GM19023 (cell line): ENCODE measurements at regions not wholly inside any gene's neighbourhood (a gene's known extent, or its start where the extent isn't known, plus 50 kb on each side); places are given as distances from the start of the nearest gene placed in this dataset.
"Not testable (repeated sequence)": the region's sequence is repeated elsewhere in the genome, so short reads cannot be mapped to it uniquely, and the experiment has no call there.

ENCODE experiments used
- ATAC-seq: cut with Tn5 transposase; IDR thresholded peaks from one replicate; pipeline ENCODE4 v1.9.1; 2021; ENCODE audit warnings: mild to moderate bottlenecking, moderate library complexity; ENCODE audit not compliant: unreplicated experiment

DNA sequence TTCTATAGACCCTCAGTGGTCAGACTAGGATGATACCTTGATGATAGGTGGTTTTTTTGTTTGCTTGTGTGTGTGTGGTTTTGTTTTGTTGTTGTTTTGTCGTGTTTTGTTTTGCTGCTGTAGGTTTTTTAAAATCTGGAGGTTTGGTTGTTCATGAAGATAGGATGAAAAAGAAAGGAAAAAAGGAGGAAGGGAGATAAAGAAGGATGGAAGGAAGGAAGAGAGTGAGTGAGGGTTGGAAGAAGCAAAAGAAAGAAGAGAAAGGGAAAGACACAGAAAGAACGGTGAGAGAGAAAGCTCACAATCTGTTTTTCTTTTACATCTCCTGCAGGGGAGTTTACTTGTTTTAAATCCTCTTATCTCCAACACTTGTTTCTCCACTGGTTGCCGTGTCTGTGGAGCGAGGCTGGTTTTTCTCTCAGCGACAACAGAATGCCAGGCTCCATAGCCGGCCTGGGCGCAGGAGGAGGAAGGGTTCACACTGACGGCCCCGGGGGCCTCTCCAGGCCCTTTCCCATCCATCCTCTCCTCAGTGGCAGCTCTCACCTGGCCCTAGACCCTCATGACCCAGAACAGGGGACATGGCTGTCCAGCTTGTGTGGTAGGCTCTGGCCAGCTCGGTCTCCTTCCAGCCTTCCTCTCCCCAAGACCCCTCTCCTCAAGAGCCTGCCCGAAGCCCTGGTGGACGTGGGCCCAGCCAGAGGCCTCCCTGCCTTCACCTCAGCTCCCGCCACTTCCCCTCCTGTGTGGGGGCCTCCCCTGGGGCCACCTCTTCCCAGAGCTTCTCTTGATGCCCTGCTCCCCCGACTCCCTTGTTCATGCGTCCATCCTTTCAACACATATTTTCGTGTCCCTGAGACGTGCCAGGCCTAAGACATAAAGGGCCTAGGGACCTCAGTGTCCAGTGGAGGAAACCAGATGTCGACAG is 168.4 kb downstream of the VEGFA start:
- no peak for ATAC-seq

DNA sequence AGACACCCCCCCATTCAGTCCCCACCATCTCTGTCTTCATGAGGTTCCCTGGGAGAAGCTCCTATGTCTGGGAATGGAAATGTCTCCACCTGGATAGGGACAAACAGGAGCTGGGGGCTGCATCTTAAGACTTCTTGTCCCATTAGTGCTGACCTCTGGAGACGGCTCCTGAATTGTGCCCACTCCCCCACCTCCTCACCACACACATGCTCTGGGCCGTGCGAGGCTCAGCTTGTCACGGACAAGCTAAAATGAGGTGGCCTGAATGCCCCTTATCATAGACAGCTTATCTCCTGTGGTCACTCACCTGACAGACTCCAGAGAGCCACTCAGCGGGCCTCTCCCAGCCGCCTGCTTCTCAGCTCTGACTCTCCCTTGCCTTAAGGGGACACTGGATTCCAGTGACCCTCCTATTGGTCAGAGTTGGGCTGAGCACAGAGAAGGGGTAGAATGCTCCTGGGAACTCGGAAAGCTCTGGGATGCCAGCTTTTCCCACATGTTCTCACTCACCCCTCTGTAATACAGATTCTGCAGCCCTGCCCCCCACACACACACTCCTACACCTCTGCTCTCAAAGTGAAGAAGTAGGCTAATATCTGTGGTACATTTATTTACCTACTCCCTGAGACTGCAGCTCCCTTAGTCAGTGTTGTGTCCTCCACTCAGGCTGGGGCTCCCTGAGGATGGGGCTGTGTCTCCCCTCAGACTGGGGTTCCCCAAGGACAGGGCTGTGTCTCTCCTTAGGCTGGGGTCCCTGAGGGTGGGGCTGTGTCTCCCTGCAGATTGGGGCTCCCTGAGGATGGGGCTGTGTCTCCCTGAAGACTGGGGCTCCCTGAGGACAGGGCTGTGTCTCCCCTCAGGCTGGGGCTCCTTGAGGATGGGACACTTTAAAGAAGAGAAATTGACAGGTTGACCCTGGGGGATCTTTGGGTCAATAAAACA is 167.5 kb downstream of the VEGFA start:
- ATAC-seq = no peak

DNA sequence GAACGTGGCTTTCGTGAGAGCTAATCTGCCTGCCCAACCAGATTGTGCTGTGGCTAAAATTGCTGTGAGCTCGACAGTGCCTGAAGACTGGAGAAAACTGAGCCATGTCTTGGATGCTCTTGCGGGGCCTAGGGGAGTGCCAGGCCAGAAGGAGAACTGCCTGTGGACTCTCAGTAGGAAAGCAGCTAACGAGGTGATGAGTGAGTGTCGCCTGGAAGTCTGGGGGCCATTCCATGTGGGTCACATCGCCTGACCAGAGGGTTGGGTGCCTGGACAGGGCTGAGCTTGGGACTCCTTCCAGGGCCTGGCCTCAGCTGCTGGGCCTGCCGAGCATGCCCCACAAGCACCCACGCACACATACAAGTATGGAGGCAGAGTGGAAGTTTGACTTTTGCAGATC is 166.5 kb downstream of the VEGFA start:
- no peak for ATAC-seq

DNA sequence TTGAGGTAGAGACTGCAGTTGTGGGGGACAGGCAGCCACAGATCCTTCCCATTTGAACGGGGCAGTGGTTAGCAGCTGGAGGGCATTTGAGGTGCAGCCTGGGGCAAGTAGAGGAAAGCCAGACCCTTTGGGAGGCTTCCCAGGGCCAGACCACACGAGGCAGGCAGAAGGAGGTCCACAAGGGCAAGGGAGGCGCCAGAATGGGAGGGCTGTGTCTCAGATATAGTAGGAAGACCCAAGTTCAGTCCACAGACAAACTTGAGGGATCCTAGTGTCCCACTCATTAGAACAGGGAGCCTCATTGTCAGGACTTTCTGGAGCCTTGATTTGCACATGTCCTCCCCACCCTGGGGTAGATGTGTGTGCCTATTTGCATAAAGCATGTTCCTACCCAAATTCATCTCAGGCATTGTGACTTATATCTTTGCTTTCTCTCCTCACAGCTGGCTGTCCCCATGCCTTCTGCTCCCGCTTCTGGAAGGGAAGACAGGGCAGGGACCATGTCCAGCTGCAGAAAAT is 166.0 kb downstream of the VEGFA start:
- no peak for ATAC-seq

DNA sequence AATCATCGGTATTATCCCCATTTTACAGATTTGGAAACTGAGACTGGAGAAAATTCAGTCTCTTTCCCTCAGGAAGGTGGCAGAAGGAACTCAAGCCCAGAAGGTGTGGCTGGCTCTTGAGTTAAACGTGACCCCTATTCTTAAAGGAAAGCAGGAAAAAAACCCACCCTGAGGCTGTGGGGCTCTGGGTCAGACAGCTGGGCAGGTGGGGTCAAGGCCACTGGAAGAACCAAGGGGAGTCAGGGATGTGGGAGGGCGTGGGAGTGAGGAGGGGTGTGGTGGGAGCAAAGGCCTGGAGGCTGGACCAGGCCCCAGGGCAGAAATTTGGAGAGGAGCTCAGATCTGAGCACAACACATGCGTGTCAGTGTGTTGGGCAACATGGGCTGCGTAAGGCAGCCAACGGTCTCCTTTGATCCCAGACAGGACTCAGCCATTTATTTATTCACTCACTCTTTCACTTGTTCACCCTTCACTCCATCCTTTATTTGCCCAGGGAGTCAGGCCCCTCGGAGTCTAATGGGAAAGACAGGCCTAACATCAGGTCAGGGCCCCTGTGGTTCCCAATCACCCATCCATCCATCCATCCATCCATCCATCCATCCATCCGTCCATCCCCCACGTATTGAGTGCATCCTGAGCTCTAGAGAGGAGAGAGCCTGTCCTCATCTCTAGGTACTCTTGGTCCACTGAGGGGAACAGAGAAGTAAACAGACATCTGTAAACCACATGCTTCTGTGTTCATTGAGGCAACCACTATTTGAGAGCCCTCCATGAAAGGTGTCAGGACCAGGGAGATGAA is 165.0 kb downstream of the VEGFA start:
- no peak for ATAC-seq

DNA sequence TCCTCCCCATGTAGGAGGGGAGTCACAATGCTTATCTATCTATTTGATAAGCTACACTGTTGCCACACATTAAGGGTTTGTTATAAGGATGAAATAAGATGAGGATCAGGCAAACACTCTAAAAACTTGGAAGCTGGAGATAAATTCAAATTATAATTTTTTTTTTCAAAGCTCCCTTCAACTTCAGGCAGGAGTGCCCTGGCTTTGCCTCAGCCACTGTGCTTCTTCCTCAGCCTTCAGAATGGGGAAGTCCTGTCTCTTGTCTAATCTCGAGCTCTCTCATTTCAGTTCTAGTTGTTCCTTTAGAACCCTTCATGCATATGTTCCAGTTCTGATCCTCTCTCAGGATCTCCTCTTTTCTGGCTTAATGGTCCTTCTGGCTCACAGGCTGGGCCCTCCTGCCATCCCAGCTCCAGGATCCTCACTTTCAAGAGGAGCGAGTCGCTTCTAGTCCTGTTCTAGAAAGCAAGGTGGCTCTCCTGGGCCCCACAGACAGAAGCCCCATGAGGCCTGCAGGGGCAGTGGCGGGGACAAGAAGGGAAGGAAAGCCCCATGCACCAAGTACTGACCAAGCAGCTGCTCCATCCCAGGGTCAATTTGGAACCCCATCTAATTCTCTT is 164.3 kb downstream of the VEGFA start:
- ATAC-seq = no peak

DNA sequence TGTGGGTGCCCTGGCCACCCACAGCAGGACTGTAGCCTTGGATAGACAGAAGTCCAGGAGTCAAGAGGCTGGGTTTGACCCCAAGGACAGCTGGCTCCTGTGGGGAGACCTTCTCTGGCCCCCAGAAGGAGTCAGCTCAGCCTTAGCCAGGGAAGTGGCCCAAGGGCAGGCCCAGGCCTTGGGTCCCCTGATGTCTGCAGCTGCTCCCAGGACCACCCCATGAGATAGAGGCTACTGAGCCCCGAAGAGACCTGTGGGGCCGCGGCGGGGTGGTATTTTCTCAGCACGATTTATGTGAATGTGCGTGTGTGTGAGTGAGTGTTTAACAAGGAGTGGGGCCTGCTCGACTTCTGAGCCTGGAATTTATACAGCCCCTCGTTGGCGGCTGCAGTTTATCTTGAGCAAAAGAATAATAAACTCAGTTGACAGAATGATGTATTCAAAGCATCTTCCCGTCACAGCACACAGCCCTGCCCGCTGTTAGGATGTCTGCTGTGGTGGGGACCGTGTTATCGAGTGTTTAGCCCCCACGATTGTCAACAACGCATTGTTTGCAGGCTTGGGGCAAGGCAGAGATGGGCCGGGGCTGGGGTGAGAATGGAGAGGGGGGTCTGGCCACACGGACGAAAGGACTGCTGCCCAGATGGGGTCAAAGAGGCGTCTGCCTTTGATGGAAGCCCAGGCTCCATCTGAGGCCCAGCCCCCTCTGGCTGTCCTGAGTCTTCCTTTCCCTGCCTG is 163.3 kb downstream of the VEGFA start:
- no peak for ATAC-seq

DNA sequence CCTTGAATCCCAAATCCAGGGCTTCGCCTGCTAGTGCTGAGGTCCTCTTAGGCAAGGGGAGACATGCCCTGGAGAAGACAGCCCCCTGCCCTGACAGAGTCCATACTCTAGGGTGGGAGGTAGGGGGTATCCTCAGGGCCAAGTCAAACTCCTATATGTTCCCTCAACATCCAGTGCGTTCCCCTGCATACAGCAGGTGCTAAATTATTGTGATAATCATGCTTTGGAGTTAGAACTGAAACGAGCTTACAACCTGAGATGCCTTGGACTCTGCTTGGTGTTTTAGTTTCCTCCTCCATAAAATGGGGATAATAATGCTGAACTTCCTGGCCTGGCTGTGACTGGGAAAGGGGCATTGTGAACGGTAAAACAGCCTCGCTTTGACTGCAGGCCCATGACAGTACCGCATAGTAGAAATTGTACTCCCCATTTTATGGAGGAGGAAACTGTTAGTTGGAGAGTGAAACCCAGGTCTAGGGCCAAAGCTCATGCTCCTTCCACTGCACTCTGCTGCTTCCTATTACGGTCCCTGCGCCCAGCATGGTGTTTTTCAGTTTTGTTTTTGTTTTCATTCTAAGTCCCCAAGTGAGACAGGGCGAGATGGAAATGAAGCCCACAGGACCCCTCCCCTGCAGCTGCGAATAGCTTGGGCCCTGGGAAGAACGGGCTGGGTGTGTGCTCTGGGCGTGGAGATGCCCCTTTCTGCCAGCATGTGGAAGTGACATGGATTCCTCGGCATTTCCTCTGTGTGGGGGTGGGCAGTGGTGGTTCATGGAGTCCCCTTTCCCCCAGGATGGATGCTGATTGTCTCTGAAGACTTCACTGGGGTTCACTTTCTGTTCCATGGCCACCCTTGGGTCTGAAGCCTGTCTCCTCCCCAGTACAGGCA is 162.5 kb downstream of the VEGFA start:
- no peak for ATAC-seq

DNA sequence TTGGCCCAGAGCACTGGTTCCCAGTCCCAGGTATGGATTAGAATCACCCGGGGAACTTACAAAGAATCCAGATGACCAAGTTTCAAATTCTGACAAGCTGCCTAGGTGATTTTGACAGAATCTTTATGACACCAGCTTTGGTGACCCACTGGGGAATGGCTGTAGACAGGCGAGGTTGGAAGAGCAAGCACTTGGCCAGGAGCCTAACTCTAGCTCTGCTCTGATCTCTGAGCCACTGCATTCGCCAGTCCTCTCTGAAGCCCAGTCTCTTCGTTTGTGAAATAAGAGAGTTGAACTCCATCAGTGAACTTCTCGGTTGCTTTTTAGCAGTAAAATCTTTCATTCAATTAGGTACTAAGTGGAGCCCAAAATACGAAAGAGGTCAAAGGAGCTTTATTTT is 161.2 kb downstream of the VEGFA start:
- no peak for ATAC-seq

DNA sequence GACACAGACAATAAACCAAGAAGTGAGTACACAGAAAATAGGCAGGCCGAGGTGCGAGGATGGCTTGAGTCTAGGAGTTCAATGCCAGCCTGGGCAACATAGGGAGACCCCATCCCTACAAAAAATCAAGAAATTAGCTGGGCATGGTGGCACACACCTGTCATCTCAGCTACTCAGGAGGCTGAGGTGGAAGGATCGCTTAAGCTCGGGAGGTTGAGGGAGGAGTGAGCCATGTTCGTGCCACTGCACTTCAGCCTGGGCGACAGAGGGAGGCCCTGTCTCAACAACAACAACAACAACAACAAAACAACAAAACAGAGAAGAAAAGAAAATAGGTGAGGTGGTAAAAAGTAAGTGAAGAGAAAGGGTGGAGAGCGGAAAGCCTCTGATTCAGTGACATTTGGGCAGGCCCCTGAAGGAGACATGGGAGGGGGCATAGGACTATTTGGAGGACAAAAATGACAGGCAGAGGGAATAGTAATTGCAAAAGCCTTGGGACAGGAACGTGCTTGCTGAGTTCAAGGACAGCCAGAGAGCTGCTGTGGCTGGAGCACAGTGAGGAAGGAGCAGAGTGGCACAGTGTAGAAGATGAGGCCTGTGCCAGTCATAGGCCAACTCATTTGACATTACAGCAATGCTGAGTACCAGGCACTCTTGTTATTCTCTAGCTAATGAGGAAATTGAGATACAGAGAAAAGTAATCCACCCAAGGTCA is 160.6 kb downstream of the VEGFA start:
- no peak for ATAC-seq

DNA sequence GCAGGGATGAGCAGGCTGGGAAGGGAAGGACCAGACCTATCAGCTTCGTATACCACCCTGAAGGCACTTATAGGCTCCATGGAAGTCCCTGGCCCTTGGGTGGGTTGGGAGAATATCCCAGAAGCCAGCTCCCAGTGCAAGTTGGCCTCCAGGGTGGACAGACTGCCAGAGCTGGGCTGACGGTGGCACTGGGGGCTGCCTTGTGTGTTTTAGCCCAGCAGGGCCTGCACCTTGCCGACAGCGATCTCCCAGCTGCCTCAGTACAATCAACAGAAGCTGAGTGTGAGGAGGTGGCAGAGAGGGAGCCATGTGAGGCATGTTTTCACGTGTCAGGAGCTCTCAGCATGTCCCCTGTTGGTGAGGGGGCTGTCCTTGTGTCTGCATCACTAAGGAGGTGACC is 159.5 kb downstream of the VEGFA start:
- ATAC-seq = no peak

DNA sequence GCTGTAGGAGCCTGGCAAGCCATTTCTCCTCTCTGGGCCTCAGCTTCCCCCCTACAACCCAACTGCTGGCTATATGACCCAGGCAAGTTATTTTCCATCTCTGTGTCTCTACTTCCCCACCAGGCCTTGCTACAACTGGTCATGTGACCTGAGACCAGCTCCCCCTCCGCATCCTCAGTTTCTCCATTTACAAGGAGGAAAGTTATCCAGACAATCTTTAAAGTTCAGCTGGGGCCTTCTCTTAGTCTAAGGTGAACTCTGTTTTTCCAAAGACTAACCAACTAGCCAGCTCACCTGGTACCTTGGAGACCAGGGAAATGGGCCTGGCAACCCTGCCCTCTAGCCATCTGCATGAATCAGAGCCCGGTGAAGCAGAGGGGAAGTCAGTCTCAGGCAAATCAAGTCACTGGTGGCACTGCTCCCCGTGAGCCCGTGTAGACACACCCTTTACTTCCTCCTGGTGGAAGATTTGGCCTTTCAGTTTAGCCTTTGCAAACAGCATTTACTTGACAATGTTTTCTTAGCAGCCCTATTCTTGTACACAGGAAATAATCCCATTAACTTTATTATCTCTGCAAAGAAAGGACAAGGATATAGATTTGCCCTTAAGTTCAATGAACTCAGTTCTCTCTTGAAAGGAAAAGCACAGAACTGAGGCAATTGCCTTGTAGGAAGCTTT is 157.7 kb downstream of the VEGFA start:
- ATAC-seq = no peak

DNA sequence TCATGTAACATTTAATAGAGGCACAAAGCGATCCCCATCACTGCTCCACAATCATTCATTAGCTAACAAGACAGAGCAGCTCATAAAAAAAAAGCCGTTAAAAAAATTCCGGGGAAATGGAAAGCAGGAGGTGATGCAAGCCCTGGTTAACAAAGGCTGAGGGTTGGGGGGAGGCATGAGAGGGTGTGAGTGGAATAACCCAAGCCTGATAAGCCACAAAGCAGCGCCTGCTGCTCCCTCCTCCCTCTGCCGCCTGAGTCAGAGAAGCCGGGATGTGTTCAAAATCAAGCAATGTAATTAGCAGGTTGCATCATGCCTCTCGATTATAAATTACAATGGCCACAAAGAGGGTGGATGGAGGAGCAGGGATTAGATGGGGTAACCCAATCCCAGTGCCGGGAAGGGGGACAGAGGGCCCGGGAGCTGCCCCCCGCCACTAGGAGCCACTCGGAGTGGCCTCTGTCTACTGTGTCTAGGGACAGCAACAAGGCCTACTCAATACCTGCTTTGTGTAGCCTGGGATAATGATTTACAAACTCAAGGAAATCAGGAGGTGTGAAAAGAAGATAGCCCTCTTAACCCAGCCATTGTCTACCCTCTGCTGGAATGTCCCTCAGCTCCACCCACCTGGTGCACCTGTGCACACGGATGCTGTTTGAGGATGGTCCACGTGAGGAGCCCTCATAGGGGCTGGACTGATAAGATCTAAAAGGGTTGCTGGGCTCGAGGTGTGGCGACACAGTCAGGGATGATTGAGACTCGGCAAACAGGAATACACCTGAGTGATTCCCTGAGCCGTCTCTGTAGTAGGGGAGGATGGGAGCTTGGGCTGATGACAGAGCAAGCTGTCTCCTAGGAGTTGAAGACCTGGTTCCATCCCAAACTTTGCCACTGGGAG is 156.9 kb downstream of the VEGFA start:
- ATAC-seq = no peak

DNA sequence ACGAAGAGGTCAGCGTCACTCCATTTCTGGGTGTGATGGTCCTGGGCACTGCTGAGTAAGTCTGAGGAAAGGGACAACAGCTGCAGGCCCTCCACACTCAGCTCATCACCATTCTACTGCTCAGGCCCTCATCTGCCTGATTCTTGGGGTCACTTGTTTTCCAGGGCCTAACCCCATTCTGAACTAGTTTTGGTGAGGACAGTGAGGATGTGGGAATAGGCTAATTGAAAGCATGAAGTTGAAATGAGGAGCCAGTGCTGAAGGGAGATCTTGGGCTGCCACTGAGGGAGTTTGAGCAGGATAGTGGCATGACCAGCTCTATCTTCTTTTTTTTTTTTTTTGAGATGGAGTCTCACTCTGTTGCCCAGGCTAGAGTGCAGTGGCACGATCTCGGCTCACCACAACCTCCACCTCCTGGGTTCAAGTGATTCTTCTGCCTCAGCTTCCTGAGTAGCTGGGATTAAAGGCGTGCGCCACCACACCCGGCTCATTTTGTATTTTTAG is 155.7 kb downstream of the VEGFA start:
- ATAC-seq = not testable (repeated sequence)

DNA sequence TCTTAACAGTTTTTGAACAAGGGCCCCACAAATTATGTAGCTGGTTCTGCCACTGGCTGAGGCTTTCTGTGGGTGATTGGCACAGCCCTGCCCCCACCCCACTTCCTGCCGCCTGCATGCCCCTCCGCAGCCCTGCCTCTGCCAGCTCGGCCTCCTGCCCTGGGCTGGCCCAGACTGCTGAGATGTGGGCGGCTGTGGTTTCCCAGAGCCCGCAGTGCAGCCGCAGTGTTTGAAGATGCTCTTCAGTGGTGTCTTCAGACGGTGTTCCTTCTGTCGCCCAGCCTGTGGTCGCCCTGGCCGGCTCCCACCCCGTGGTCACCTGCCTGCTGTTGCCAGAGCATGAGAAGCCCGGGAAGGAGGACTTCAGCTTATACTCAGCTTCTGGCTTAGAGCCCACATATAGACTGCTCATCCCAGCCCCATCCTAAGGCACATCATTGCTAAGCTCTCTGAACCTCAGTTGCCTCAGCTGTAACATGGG is 154.3 kb downstream of the VEGFA start:
- ATAC-seq = no peak
